Osteoblast (primary cell): ENCODE measurements at regions not wholly inside any gene's neighbourhood (a gene's known extent, or its start where the extent isn't known, plus 50 kb on each side); places are given as distances from the start of the nearest gene placed in this dataset.

ENCODE experiments used
- DNase-seq: peaks from one replicate; pipeline ENCODE4 v3.0.0; 2011; ENCODE audit warnings: low spot score, mixed read lengths; ENCODE audit not compliant: insufficient read length; ENCODE audit errors: missing footprints
- H2AFZ ChIP-seq: 2 replicates; pipeline ENCODE4 v1.6.0; 2011; ENCODE audit warnings: mild to moderate bottlenecking, low read length
- H3K27ac ChIP-seq: 2 replicates; pipeline ENCODE4 v1.5.1; 2011; ENCODE audit warnings: mild to moderate bottlenecking, low read depth, low read length, moderate library complexity
- H3K27me3 ChIP-seq: 2 replicates; pipeline ENCODE4 v1.6.0; 2012; ENCODE audit warnings: mild to moderate bottlenecking, control low read depth, inconsistent platforms, low read length, moderate library complexity; ENCODE audit not compliant: insufficient read depth
- H3K36me3 ChIP-seq: 2 replicates; pipeline ENCODE4 v1.5.1; 2011; ENCODE audit warnings: mild to moderate bottlenecking, low read length, control low read depth, moderate library complexity; ENCODE audit not compliant: insufficient read depth
- H3K4me1 ChIP-seq: 2 replicates; pipeline ENCODE4 v1.5.1; 2011; ENCODE audit warnings: mild to moderate bottlenecking, low read length, control low read depth, moderate library complexity; ENCODE audit not compliant: insufficient read depth
- H3K4me2 ChIP-seq: 2 replicates; pipeline ENCODE4 v1.6.0; 2011; ENCODE audit warnings: mild to moderate bottlenecking, low read length; ENCODE audit not compliant: insufficient read depth
- H3K4me3 ChIP-seq: fragments of 200-600 bp; sonication (generic); 3 replicates; pipeline ENCODE4 v1.5.1; 2012; ENCODE audit warnings: mild to moderate bottlenecking, low read length, inconsistent platforms; ENCODE audit not compliant: insufficient read depth
- H3K79me2 ChIP-seq: 2 replicates; pipeline ENCODE4 v1.6.0; 2012; ENCODE audit warnings: mild to moderate bottlenecking, low read length, control low read depth, inconsistent platforms; ENCODE audit not compliant: insufficient read depth
- H3K9me3 ChIP-seq: 2 replicates; pipeline ENCODE4 v1.5.1; 2011; ENCODE audit warnings: low read depth, low read length, control low read depth
- H4K20me1 ChIP-seq: 2 replicates; pipeline ENCODE4 v1.6.0; 2012; ENCODE audit warnings: mild to moderate bottlenecking, low read length, control low read depth; ENCODE audit not compliant: insufficient read depth
- TF ChIP-seq, protein P1 (sequence below): IDR thresholded peaks from 2 replicates; pipeline ENCODE4 v1.5.1; 2011; ENCODE audit warnings: mild to moderate bottlenecking, low read depth, low read length, moderate library complexity; ENCODE audit errors: extremely low read depth

DNA sequence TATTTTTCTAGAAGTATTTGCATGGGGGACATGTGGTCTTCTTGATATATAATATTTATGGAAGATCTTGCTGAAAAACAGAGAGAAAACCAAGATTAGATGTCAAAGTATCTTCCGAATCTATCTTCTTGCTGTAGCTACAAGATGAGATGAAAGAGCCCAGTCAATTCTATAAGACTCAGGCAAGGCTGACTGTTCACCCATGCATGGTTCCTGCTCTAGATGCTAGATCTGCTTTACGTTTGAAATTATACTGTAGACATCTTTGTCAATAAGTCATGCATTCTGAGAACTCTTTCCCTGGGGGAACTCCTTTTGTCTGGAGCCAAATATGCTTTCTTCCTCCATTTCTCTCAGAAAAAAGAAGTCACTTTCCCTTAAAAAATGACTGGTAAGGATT is 1292.0 kb downstream of the XPNPEP1 start:
- no peaks in the 10 kb centered on the region for H3K4me1 ChIP-seq
- H4K20me1 ChIP-seq = no peaks in the 10 kb centered on the region
- DNase-seq = no peak
- no peaks in the 10 kb centered on the region for H3K79me2 ChIP-seq
- TF ChIP-seq, protein P1, sequence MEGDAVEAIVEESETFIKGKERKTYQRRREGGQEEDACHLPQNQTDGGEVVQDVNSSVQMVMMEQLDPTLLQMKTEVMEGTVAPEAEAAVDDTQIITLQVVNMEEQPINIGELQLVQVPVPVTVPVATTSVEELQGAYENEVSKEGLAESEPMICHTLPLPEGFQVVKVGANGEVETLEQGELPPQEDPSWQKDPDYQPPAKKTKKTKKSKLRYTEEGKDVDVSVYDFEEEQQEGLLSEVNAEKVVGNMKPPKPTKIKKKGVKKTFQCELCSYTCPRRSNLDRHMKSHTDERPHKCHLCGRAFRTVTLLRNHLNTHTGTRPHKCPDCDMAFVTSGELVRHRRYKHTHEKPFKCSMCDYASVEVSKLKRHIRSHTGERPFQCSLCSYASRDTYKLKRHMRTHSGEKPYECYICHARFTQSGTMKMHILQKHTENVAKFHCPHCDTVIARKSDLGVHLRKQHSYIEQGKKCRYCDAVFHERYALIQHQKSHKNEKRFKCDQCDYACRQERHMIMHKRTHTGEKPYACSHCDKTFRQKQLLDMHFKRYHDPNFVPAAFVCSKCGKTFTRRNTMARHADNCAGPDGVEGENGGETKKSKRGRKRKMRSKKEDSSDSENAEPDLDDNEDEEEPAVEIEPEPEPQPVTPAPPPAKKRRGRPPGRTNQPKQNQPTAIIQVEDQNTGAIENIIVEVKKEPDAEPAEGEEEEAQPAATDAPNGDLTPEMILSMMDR = no peak
- no peak overlapping the region for H2AFZ ChIP-seq
- H3K9me3 ChIP-seq = no peaks in the 10 kb centered on the region
- no peak overlapping the region for H3K4me2 ChIP-seq
- H3K27ac ChIP-seq = no peak overlapping the region
- H3K36me3 ChIP-seq = no peaks in the 10 kb centered on the region
- no peaks in the 10 kb centered on the region for H3K27me3 ChIP-seq
- H3K4me3 ChIP-seq = no peak overlapping the region

DNA sequence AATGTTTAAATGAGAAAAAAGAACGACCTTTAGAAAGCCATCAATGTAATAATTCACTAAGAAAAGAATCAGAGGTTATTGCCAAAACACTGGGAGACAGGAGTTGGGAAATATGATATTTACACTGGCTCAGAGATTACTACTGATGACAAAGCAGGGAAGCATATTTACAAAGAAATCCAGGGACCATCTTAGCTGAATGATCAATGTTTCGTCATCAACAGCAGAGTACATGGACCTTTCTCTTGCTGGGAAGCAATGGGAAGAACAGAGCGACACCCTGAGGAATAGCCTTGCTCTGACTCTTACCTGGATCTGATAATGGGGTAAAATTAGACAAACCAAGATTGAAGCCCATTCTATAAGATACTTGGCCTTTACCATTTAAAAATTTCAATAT is 1293.5 kb downstream of the XPNPEP1 start:
- no peak overlapping the region for H3K4me3 ChIP-seq
- no peak overlapping the region for H3K4me2 ChIP-seq
- H4K20me1 ChIP-seq = no peaks in the 10 kb centered on the region
- no peaks in the 10 kb centered on the region for H3K79me2 ChIP-seq
- H2AFZ ChIP-seq = no peak overlapping the region
- no peak overlapping the region for H3K27ac ChIP-seq
- no peaks in the 10 kb centered on the region for H3K9me3 ChIP-seq
- no peak for DNase-seq
- H3K36me3 ChIP-seq = no peaks in the 10 kb centered on the region
- TF ChIP-seq, protein P1 = no peak
- no peaks in the 10 kb centered on the region for H3K4me1 ChIP-seq
- H3K27me3 ChIP-seq = no peaks in the 10 kb centered on the region

DNA sequence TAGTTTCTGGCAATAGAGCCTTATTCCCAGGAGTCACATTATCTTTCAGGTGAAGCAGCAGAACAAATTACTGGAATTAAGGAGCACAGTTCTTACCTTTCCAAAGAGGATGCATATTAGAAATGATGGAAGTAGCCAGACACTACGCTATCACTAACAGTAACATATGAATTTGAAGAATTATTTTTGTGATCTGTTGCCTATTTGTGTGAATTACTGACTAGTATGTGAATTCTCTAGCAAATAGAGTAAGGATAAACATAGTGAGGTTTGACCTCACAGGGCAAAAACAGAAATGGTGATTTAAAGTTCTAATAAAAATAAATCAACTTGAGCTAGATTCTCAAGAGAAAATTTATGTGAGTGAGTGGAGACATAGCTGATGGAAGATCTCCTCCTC is 1299.3 kb downstream of the XPNPEP1 start:
- TF ChIP-seq, protein P1 = no peak

DNA sequence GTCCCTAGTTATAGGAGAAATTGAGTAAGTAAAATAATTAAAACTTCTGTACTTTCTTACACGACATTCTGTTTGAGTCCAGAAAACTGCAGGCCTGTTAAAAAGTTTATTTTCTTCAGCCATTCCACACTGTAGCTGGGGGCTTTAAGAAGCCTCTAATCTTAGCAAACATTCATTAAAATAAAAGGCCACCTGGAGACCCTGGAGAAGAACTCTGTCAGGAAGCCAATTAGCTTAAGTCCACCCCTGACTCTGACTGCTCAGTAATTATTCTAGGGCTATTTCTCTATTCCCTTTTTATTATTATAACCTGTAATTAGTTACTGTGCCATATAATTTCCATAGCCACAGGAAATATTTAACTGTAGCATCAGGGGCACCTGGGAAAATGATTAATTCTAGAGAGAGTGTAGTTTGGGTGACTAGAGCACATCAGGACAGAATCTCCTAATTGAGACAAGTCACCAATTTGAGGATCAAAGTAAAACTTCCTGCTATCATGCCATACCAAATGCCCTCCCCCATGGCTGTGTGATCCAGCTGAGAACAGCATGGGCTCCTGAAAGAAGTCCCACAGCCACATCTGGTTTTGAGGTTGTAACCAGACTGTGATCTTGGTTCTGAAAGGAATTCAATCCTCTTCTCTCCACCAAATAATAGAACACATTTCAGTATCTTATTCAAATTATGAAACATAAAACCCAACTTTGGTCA is 1302.3 kb downstream of the XPNPEP1 start:
- H3K27me3 ChIP-seq = no peaks in the 10 kb centered on the region
- H3K36me3 ChIP-seq = no peaks in the 10 kb centered on the region
- no peaks in the 10 kb centered on the region for H3K4me1 ChIP-seq
- H3K4me3 ChIP-seq = no peak overlapping the region
- H2AFZ ChIP-seq = no peak overlapping the region
- no peak overlapping the region for H3K4me2 ChIP-seq
- no peak overlapping the region for H3K27ac ChIP-seq
- no peaks in the 10 kb centered on the region for H4K20me1 ChIP-seq
- TF ChIP-seq, protein P1 = no peak
- H3K9me3 ChIP-seq = no peaks in the 10 kb centered on the region
- no peaks in the 10 kb centered on the region for H3K79me2 ChIP-seq
- DNase-seq = no peak

More for the DNA sequence above, 1299.3 kb downstream of the XPNPEP1 start:
- Histone ChIP-seq H3K4me3 (no peak overlapping the region), H2AFZ (no peak overlapping the region), H3K27ac (no peak overlapping the region), H3K27me3 (no peaks in the 10 kb centered on the region), H3K9me3 (no peaks in the 10 kb centered on the region), H3K36me3 (no peaks in the 10 kb centered on the region), H4K20me1 (no peaks in the 10 kb centered on the region), H3K4me1 (no peaks in the 10 kb centered on the region), H3K4me2 (no peak overlapping the region), H3K79me2 (no peaks in the 10 kb centered on the region)
- no peak for DNase-seq
